Heart left ventricle (tissue), 16 donors: ENCODE measurements at regions not wholly inside any gene's neighbourhood (a gene's known extent, or its start where the extent isn't known, plus 50 kb on each side); places are given as distances from the start of the nearest gene placed in this dataset.

Experiments
- ATAC-seq, 4 donors: fragments of 200-7000 bp; cut with Tn5 transposase; one replicate each; pipeline ENCODE4 v1.9.1; 2020 to 2022; ENCODE audit warnings: moderate library complexity in 4 of 4, mild to moderate bottlenecking in 3 of 4, moderate number of reproducible peaks in 1 of 4
- DNase-seq, 5 donors: peaks; one replicate each; pipeline ENCODE4 v3.0.0-alpha.2; 2020
- H3K27ac ChIP-seq, 12 donors: fragments of 200-600 bp; sonication (generic) in 4 of 12; one replicate each; pipeline versions ENCODE4 v1.5.0 to v1.8.0; 2016 to 2022; ENCODE audit warnings: mild to moderate bottlenecking in 2 of 12
- H3K27me3 ChIP-seq, 9 donors: fragments of 200-600 bp; sonication (generic) in 2 of 9; one replicate each; pipeline versions ENCODE4 v1.5.1 to v1.8.0; 2016 to 2022; ENCODE audit warnings: mild to moderate bottlenecking in 3 of 9
- H3K36me3 ChIP-seq, 9 donors: fragments of 200-600 bp; sonication (generic) in 2 of 9; one replicate each; pipeline versions ENCODE4 v1.5.0 to v1.8.0; 2018 to 2022; ENCODE audit warnings: mild to moderate bottlenecking in 2 of 9
- H3K4me1 ChIP-seq, 12 donors: fragments of 200-600 bp; sonication (generic) in 4 of 12; one replicate each; pipeline versions ENCODE4 v1.5.0 to v1.8.0; 2016 to 2022; ENCODE audit warnings: mild to moderate bottlenecking in 3 of 12
- H3K4me3 ChIP-seq, 12 donors: fragments of 200-600 bp; sonication (generic) in 4 of 12; one replicate each; pipeline versions ENCODE4 v1.5.0 to v1.8.0; 2017 to 2022; ENCODE audit warnings: mild to moderate bottlenecking in 9 of 12, moderate library complexity in 4 of 12
- H3K9me3 ChIP-seq, 12 donors: fragments of 200-600 bp; sonication (generic) in 4 of 12; one replicate each; pipeline versions ENCODE4 v1.5.0 to v1.8.0; 2016 to 2022; ENCODE audit warnings: mild to moderate bottlenecking in 1 of 12
- POLR2A ChIP-seq, 2 donors: fragments of 450-650 bp; IDR thresholded peaks; one replicate each; pipeline ENCODE4 v1.6.1; 2017; ENCODE audit warnings: antibody characterized with exemption in 2 of 2, mild to moderate bottlenecking in 2 of 2, moderate library complexity in 2 of 2
- WGBS, 4 donors: extraction: QIAGEN DNeasy Blood & Tissue Kit in 2 of 4; methylation state at CpG; one replicate each; pipeline versions ENCODE4 v1.1.5 to v1.1.7; 2013 to 2018; 5-methylcytosine and 5-hydroxymethylcytosine counted together
- intact Hi-C, 10 donors: fragments of 100-400 bp; cut with DNase I; formaldehyde crosslinking; loops; one replicate each; pipeline versions ENCODE4 v1.11.1 to v1.14.2; 2022
- TF ChIP-seq, protein P1 (sequence below), 12 donors: fragments of 200-600 bp; sonication (generic) in 4 of 12; IDR thresholded peaks; one replicate each; pipeline versions ENCODE4 v1.5.0 to v1.8.0; 2018 to 2022; ENCODE audit warnings: antibody characterized with exemption in 12 of 12, mild to moderate bottlenecking in 5 of 12
- donor health status: ischemic (EF 13 %, LVEDD 7.1; RV severe dilation, severe dysfunction).
- donor health status: healthy with polysubstance abuse.
- donor health status: DM: no; HTN: yes; CAD: no.
- donor health status: DM: no; HTN: no; CAD: no.
- donor health status: ischemic (EF 25% LVEDD 6.9; RV normal size, moderate dysfunction).
- donor health status: ischemic (EF 25% LVEDD 5.7; RV mildly dilated, moderate dysfunction).
- donor health status: healthy.
- donor health status: DM: yes; HTN: yes; CAD: no.
- donor health status: ischemic (EF 35%, LVEDD 5.7; RV mildly dilated, moderate dysfunction).
- donor health status: nonischemic (EF 11% LVEDD 7.7; RV severe dilation, severe dysfunction).
- donor health status: DM: yes; HTN: yes; CAD: no.
- donor health status: PGD.
- donor health status: ischemic (EF 29% LVEDD 5.4; RV normal size, mild dysfunction).
- donor health status: nonischemic (EF 23%, LVEDD 6.1; RV moderate dilation, normal function).

- Histone ChIP-seq H3K27ac (peak overlapping the region in 1 of 12 donors; percentile 70), H3K4me3 (no peak overlapping the region), H3K36me3 (peaks cover 0 to 8% (median 0%) of the 10 kb centered on the region in 9 donors), H3K27me3 (no peaks in the 10 kb centered on the region), H3K4me1 (peaks cover 0 to 35% (median 0%) of the 10 kb centered on the region in 12 donors), H3K9me3 (no peaks in the 10 kb centered on the region)
- TF ChIP-seq, protein P1, sequence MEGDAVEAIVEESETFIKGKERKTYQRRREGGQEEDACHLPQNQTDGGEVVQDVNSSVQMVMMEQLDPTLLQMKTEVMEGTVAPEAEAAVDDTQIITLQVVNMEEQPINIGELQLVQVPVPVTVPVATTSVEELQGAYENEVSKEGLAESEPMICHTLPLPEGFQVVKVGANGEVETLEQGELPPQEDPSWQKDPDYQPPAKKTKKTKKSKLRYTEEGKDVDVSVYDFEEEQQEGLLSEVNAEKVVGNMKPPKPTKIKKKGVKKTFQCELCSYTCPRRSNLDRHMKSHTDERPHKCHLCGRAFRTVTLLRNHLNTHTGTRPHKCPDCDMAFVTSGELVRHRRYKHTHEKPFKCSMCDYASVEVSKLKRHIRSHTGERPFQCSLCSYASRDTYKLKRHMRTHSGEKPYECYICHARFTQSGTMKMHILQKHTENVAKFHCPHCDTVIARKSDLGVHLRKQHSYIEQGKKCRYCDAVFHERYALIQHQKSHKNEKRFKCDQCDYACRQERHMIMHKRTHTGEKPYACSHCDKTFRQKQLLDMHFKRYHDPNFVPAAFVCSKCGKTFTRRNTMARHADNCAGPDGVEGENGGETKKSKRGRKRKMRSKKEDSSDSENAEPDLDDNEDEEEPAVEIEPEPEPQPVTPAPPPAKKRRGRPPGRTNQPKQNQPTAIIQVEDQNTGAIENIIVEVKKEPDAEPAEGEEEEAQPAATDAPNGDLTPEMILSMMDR (IDR thresholded peaks at IDR 0.05): no peak
- DNase-seq (no peak), ATAC-seq (peak in 2 of 4 donors; percentile 31 to 37)
- intact Hi-C loops: no loop called here
- 93 to 96% (median 95%) methylated on average over 5 of the region's 5 CpGs for WGBS, 4 donors
Measured at GRCh38 chr2:144137705-144138428, 382.1 kb downstream of the ZEB2 start.

DNA sequence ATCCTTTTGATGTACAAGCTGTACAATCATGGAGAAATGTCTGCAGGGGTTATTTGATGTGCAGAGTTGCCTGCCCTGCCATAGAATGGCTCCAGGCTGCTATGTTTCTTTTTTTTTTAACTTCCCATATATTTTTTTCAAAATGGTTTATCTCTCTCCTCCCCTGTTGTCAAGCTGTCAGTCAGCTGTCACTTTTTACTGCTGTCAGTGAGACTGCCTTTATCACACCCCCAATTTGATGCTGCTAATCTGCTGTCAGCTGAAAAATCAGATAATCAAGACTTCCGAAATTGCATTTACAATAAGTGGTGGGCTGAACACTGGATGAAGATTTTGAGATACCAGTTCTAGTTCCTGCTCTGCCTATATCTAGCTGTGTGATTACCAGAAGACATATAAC, 382.6 kb downstream of the ZEB2 start:
- H3K27ac ChIP-seq: peak overlapping the region in 1 of 12 donors; percentile 70
- peaks cover 0 to 32% (median 0%) of the 10 kb centered on the region in 12 donors for H3K4me1 ChIP-seq
- no peak for DNase-seq
- H3K4me3 ChIP-seq: no peak overlapping the region
- ATAC-seq: no peak
- no peak for TF ChIP-seq POLR2A (IDR thresholded peaks at IDR 0.05)
- TF ChIP-seq, protein P1 (IDR thresholded peaks at IDR 0.05): no peak
- intact Hi-C loops: no loop called here
- H3K9me3 ChIP-seq: no peaks in the 10 kb centered on the region
- H3K36me3 ChIP-seq: peaks cover 0 to 8% (median 0%) of the 10 kb centered on the region in 9 donors
- H3K27me3 ChIP-seq: no peaks in the 10 kb centered on the region
- WGBS, 4 donors: 88 to 100% (median 95%) methylated on average over 1 of the region's 1 CpG

DNA sequence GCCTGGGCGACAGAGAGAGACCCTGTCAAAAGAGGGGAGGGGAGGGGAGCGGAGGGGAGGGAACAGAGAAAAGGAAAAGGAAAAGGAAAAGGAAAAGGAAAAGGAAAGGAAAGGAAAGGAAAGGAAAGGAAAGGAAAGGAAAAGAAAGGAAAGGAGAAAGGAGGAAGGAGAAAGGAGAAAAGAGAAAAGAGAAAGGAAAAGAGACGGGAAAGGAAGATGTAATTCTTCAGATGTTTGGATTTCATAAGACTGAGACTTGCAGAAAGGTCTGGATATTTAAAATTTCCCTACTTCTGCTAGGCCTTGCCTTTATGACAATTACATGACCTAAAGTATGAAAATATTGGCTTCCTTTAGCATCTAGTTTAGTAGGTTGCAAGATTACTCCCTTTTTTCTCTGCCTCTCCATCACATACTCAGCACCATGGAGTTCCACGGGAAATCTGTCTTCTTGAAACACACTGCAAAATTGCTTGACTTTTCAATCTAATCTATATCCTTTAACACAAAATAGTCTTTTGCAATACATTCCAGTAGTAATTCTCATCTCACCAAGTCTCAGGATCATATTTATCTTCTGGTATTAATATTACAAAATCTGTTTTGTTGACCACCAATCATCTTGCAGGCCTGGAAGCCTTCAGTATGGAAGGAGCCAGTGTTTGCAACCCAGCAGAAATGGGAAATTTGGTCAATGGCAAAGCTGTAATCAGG, 383.5 kb downstream of the ZEB2 start:
- H3K4me3 ChIP-seq: no peak overlapping the region
- H3K27ac ChIP-seq: no peak overlapping the region
- 93 to 98% (median 96%) methylated on average over 4 of the region's 4 CpGs for WGBS, 4 donors
- TF ChIP-seq POLR2A (IDR thresholded peaks at IDR 0.05): no peak
- TF ChIP-seq, protein P1 (IDR thresholded peaks at IDR 0.05): no peak
- no peaks in the 10 kb centered on the region for H3K9me3 ChIP-seq
- peaks cover 0 to 8% (median 0%) of the 10 kb centered on the region in 9 donors for H3K36me3 ChIP-seq
- ATAC-seq: no peak
- H3K27me3 ChIP-seq: no peaks in the 10 kb centered on the region
- DNase-seq: no peak
- H3K4me1 ChIP-seq: peaks cover 0 to 31% (median 0%) of the 10 kb centered on the region in 12 donors
- intact Hi-C loops: no loop called here

- no peak overlapping the region for H3K4me3 ChIP-seq
- 61 to 68% (median 62%) methylated on average over 7 of the region's 7 CpGs for WGBS, 4 donors
- peaks cover 0 to 8% (median 0%) of the 10 kb centered on the region in 9 donors for H3K36me3 ChIP-seq
- TF ChIP-seq POLR2A (IDR thresholded peaks at IDR 0.05): no peak
- TF ChIP-seq, protein P1 (IDR thresholded peaks at IDR 0.05): no peak
- DNase-seq: no peak
- no peaks in the 10 kb centered on the region for H3K27me3 ChIP-seq
- ATAC-seq: no peak
- H3K4me1 ChIP-seq: peaks cover 0 to 26% (median 0%) of the 10 kb centered on the region in 12 donors
- peak overlapping the region in 1 of 12 donors; percentile 9 for H3K27ac ChIP-seq
- intact Hi-C loops: no loop called here
- H3K9me3 ChIP-seq: no peaks in the 10 kb centered on the region
Measured at GRCh38 chr2:144133936-144134665, 385.8 kb downstream of the ZEB2 start.
